KOPT-K1 (cell line): ENCODE measurements at regions not wholly inside any gene's neighbourhood (a gene's known extent, or its start where the extent isn't known, plus 50 kb on each side); places are given as distances from the start of the nearest gene placed in this dataset.

Experiments
- H3K27ac ChIP-seq: fragments of 200-600 bp; sonication (generic); 2 replicates; pipeline ENCODE4 v1.5.1; 2016; ENCODE audit warnings: antibody characterized with exemption, mild to moderate bottlenecking, low read depth, low read length; ENCODE audit not compliant: poor library complexity, severe bottlenecking
- H3K36me3 ChIP-seq: fragments of 200-600 bp; sonication (generic); 2 replicates; pipeline ENCODE4 v1.5.1; 2017; ENCODE audit warnings: antibody characterized with exemption, mild to moderate bottlenecking, low read length, moderate library complexity; ENCODE audit not compliant: insufficient read depth
- H3K9me3 ChIP-seq: fragments of 200-600 bp; sonication (generic); 2 replicates; pipeline ENCODE4 v1.5.1; 2017; ENCODE audit warnings: antibody characterized with exemption, low read length, mild to moderate bottlenecking; ENCODE audit not compliant: insufficient read depth, poor library complexity, severe bottlenecking

- no peak overlapping the region for H3K27ac ChIP-seq
- H3K36me3 ChIP-seq = no peaks in the 10 kb centered on the region
- no peaks in the 10 kb centered on the region for H3K9me3 ChIP-seq
Measured at GRCh38 chr17:17398188-17398942, 78.4 kb upstream of the MED9 start.

- Histone ChIP-seq H3K36me3 (no peaks in the 10 kb centered on the region), H3K27ac (no peak overlapping the region), H3K9me3 (no peaks in the 10 kb centered on the region)
Measured at GRCh38 chr17:17398943-17399926, 77.6 kb upstream of the MED9 start.

- H3K9me3 ChIP-seq = no peaks in the 10 kb centered on the region
- no peaks in the 10 kb centered on the region for H3K36me3 ChIP-seq
- no peak overlapping the region for H3K27ac ChIP-seq
Measured at GRCh38 chr17:17400070-17400469, 76.7 kb upstream of the MED9 start.

GRCh38 chr17:17400566-17401184, 76.1 kb upstream of the MED9 start:
- Histone ChIP-seq H3K36me3 (no peaks in the 10 kb centered on the region), H3K27ac (no peak overlapping the region), H3K9me3 (no peaks in the 10 kb centered on the region)

- Histone ChIP-seq H3K36me3 (no peaks in the 10 kb centered on the region), H3K27ac (no peak overlapping the region), H3K9me3 (no peaks in the 10 kb centered on the region)
Measured at GRCh38 chr17:17401271-17401781, 75.5 kb upstream of the MED9 start.

GRCh38 chr17:17402558-17402957, 74.2 kb upstream of the MED9 start:
- Histone ChIP-seq H3K36me3 (no peaks in the 10 kb centered on the region), H3K9me3 (no peaks in the 10 kb centered on the region), H3K27ac (peak overlapping the region; percentile 78)

GRCh38 chr17:17403065-17403464, 73.7 kb upstream of the MED9 start:
- Histone ChIP-seq H3K27ac (peak overlapping the region; percentile 78), H3K9me3 (no peaks in the 10 kb centered on the region), H3K36me3 (no peaks in the 10 kb centered on the region)

- H3K9me3 ChIP-seq = no peaks in the 10 kb centered on the region
- H3K27ac ChIP-seq = peak overlapping the region; percentile 78
- no peaks in the 10 kb centered on the region for H3K36me3 ChIP-seq
Measured at GRCh38 chr17:17403899-17404576, 72.8 kb upstream of the MED9 start.

GRCh38 chr17:17405673-17406072, 71.1 kb upstream of the MED9 start:
- H3K27ac ChIP-seq = peak overlapping the region; percentile 10

GRCh38 chr17:17406225-17406624, 70.6 kb upstream of the MED9 start:
- H3K36me3 ChIP-seq = no peaks in the 10 kb centered on the region
- H3K27ac ChIP-seq = peak overlapping the region; percentile 10
- no peaks in the 10 kb centered on the region for H3K9me3 ChIP-seq

More at GRCh38 chr17:17405673-17406072, 71.1 kb upstream of the MED9 start:
- no peaks in the 10 kb centered on the region for H3K9me3 ChIP-seq
- H3K36me3 ChIP-seq = no peaks in the 10 kb centered on the region

GRCh38 chr17:17408236-17408794, 68.5 kb upstream of the MED9 start:
- Histone ChIP-seq H3K27ac (no peak overlapping the region), H3K9me3 (no peaks in the 10 kb centered on the region), H3K36me3 (no peaks in the 10 kb centered on the region)

- Histone ChIP-seq H3K9me3 (no peaks in the 10 kb centered on the region), H3K27ac (no peak overlapping the region), H3K36me3 (no peaks in the 10 kb centered on the region)
Measured at GRCh38 chr17:17410357-17410756, 66.4 kb upstream of the MED9 start.

GRCh38 chr17:17411692-17412091, 65.1 kb upstream of the MED9 start:
- Histone ChIP-seq H3K27ac (no peak overlapping the region), H3K9me3 (no peaks in the 10 kb centered on the region), H3K36me3 (no peaks in the 10 kb centered on the region)

- H3K9me3 ChIP-seq = no peaks in the 10 kb centered on the region
- H3K27ac ChIP-seq = no peak overlapping the region
- H3K36me3 ChIP-seq = no peaks in the 10 kb centered on the region
Measured at GRCh38 chr17:17412326-17412725, 64.5 kb upstream of the MED9 start.
